K562 (cell line): ENCODE measurements at regions not wholly inside any gene's neighbourhood (a gene's known extent, or its start where the extent isn't known, plus 50 kb on each side); places are given as distances from the start of the nearest gene placed in this dataset.

Experiments used
- BACH1 ChIP-seq: fragments of 200-800 bp; sonication (Bioruptor generic); IDR thresholded peaks from 2 replicates; pipeline ENCODE4 v1.6.1; 2016; ENCODE audit warnings: missing genetic modification characterization, missing compliant biosample characterization
- BCOR ChIP-seq: fragments of 450-650 bp; IDR thresholded peaks from 2 replicates; pipeline ENCODE4 v1.6.1; 2016
- BRD9 ChIP-seq: fragments of 450-650 bp; IDR thresholded peaks from 2 replicates; pipeline ENCODE4 v1.6.1; 2018; ENCODE audit warnings: low read depth; ENCODE audit not compliant: partially characterized antibody
- CBFA2T3 ChIP-seq: fragments of 450-650 bp; IDR thresholded peaks from 2 replicates; pipeline ENCODE4 v1.6.1; 2017
- CBX2 ChIP-seq: fragments of 200-600 bp; sonication (generic); IDR thresholded peaks from one replicate; pipeline ENCODE4 v1.6.1; 2012; ENCODE audit warnings: mild to moderate bottlenecking, low read length, inconsistent platforms; ENCODE audit not compliant: insufficient read depth, poor library complexity, severe bottlenecking
- CSDE1 ChIP-seq, 2 experiments: fragments of 450-650 bp; IDR thresholded peaks; 2 replicates each; pipeline ENCODE4 v1.6.1; 2016; ENCODE audit warnings: mild to moderate bottlenecking in 1 of 2
- DPF2 ChIP-seq: fragments of 450-650 bp; IDR thresholded peaks from 2 replicates; pipeline ENCODE4 v1.6.1; 2016
- FOSL1 ChIP-seq: fragments of 200-800 bp; sonication (Bioruptor generic); conservative IDR thresholded peaks from 2 replicates; pipeline ENCODE4 v1.6.1; 2016; ENCODE audit warnings: missing genetic modification characterization, missing compliant biosample characterization
- GTF2E2 ChIP-seq: fragments of 200-800 bp; sonication (Bioruptor generic); IDR thresholded peaks from 2 replicates; pipeline ENCODE4 v1.6.1; 2016; ENCODE audit warnings: missing genetic modification characterization, missing compliant biosample characterization
- HCFC1 ChIP-seq: IDR thresholded peaks from 2 replicates; pipeline ENCODE4 v1.6.1; 2012; ENCODE audit warnings: low read depth, low read length, improper control_type of control experiment
- HDGF ChIP-seq: fragments of 450-650 bp; IDR thresholded peaks from 2 replicates; pipeline ENCODE4 v1.6.1; 2016
- HOXB6 ChIP-seq: fragments of 250-450 bp; sonication (Bioruptor Pico); IDR thresholded peaks from 2 replicates; pipeline ENCODE4 v1.5.1; 2022; ENCODE audit warnings: mild to moderate bottlenecking, borderline replicate concordance
- LEF1 ChIP-seq: fragments of 450-650 bp; IDR thresholded peaks from 2 replicates; pipeline ENCODE4 v1.6.1; 2016; ENCODE audit warnings: mild to moderate bottlenecking
- MECOM ChIP-seq: fragments of 250-450 bp; sonication (Bioruptor Pico); IDR thresholded peaks from 2 replicates; pipeline ENCODE4 v1.8.0; 2022; ENCODE audit warnings: inconsistent platforms
- MED1 ChIP-seq: sonication (generic); formaldehyde crosslinking; IDR thresholded peaks from 2 replicates; pipeline ENCODE4 v1.8.1; 2023; ENCODE audit warnings: missing genetic modification reagents, borderline replicate concordance
- MXI1 ChIP-seq: IDR thresholded peaks from 2 replicates; pipeline ENCODE4 v1.6.1; 2011; ENCODE audit warnings: low read depth, mild to moderate bottlenecking, improper control_type of control experiment, low read length
- PYGO2 ChIP-seq: fragments of 450-650 bp; IDR thresholded peaks from 2 replicates; pipeline ENCODE4 v1.6.1; 2016; ENCODE audit warnings: mild to moderate bottlenecking, missing genetic modification characterization, moderate library complexity, missing compliant biosample characterization
- RCOR1 ChIP-seq, 2 experiments: IDR thresholded peaks; 2 replicates each; pipeline ENCODE4 v1.6.1; 2012; ENCODE audit warnings: low read depth in 2 of 2, low read length in 2 of 2, borderline replicate concordance in 1 of 2, improper control_type of control experiment in 1 of 2
- TAF9B ChIP-seq: fragments of 450-650 bp; IDR thresholded peaks from 2 replicates; pipeline ENCODE4 v1.6.1; 2018; ENCODE audit warnings: mild to moderate bottlenecking; ENCODE audit not compliant: partially characterized antibody
- TBP ChIP-seq: optimal IDR thresholded peaks from 2 replicates; pipeline ENCODE3; 2011; ENCODE audit warnings: low read depth, low read length, improper control_type of control experiment
- ZKSCAN8 ChIP-seq: fragments of 200-800 bp; sonication (Bioruptor generic); IDR thresholded peaks from 2 replicates; pipeline ENCODE4 v1.6.1; 2016; ENCODE audit warnings: missing genetic modification characterization, missing compliant biosample characterization
- ZNF41 ChIP-seq: fragments of 250-450 bp; sonication (Bioruptor Pico); conservative IDR thresholded peaks from 2 replicates; pipeline ENCODE4 v1.4.0; 2020; ENCODE audit warnings: mild to moderate bottlenecking
- ZNF507 ChIP-seq: conservative IDR thresholded peaks from 2 replicates; pipeline ENCODE4 v1.6.1; 2017; ENCODE audit warnings: missing genetic modification characterization, missing compliant biosample characterization
- ZNF586 ChIP-seq: fragments of 450-650 bp; formaldehyde crosslinking; conservative IDR thresholded peaks from 2 replicates; pipeline ENCODE4 v1.4.0; 2020; ENCODE audit warnings: mild to moderate bottlenecking, moderate library complexity
- ZNF695 ChIP-seq: fragments of 450-650 bp; formaldehyde crosslinking; IDR thresholded peaks from 2 replicates; pipeline ENCODE4 v1.4.0; 2020; ENCODE audit warnings: mild to moderate bottlenecking, moderate library complexity
- TF ChIP-seq, protein P1 (sequence below): fragments of 250-450 bp; sonication (Bioruptor Pico); IDR thresholded peaks from 2 replicates; pipeline ENCODE4 v1.8.0; 2021; ENCODE audit warnings: moderate library complexity, mild to moderate bottlenecking, inconsistent platforms
- TF ChIP-seq, protein P2 (sequence below): fragments of 250-450 bp; sonication (Bioruptor Pico); IDR thresholded peaks from 2 replicates; pipeline ENCODE4 v1.5.0; 2020; ENCODE audit warnings: mild to moderate bottlenecking
- TF ChIP-seq, protein P3 (sequence below): fragments of 450-650 bp; formaldehyde crosslinking; IDR thresholded peaks from 2 replicates; pipeline ENCODE4 v1.4.0; 2022; ENCODE audit warnings: mild to moderate bottlenecking, moderate library complexity

DNA sequence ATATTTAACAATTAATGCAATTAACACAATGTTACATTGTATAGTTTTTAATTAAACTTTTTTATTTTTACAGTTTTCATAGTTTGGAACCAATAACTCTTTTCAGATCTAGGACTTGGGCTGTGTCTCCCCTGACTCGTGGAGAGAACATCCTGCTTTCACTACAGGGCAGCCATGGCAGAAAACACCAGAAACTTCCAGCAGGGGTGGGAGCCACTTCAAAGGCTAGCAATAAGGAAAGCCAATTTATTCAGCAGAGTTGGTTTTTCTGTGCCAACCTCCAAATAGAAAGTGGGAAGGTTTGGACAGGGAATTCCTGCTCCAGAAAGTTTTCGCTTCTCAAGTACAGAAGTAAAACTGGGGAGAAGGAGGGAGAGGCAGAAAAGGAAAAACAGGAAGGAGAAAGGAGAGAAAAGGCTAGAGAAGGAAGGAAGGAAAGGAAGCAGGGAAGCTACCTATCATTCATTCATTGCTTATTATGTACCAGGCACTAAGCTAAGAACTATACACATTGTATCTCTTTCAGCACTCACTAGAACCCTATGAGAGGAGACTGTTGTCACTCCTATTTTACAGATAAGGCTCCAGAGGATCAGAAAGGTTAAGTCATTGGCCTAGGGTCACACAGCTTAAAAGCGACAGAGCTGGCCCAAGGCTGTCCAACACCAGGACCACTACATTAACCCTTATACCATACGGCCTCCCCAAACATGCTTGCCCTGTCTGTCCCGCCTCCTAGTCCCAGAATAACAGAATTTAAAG is 54.8 kb upstream of the CREB3L1 start (continued):
- TF ChIP-seq BRD9 (peak; percentile 68), PYGO2 (tag) (no peak), HDGF (peak; percentile 70; the same call in 1 of the 2 replicates), HOXB6 (no peak), ZNF695 (CRISPR knock-in tag) (no peak), CBX2 (no peak), TBP (no peak), ZNF507 (no peak), HCFC1 (no peak), MECOM (CRISPR knock-in tag) (no peak), ZKSCAN8 (CRISPR knock-in tag) (no peak), ZNF41 (no peak), FOSL1 (tag) (no peak), GTF2E2 (tag) (no peak), MXI1 (no peak), BACH1 (no peak), TAF9B (peak; percentile 17), BCOR (peak; percentile 100), LEF1 (peak; percentile 36; the same call in 1 of the 2 replicates), CBFA2T3 (peak; percentile 22; the same call in 1 of the 2 replicates), RCOR1 (IDR thresholded peaks at IDR 0.05; ENCODE audit: borderline replicate concordance in 1 of 2, low read depth in 2 of 2, low read length in 2 of 2) (peak in 1 of 2 experiments; percentile 80; a peak in 2 of 4 replicates), CSDE1 (IDR thresholded peaks at IDR 0.05) (no peak), ZNF586 (no peak), DPF2 (peak; percentile 45), MED1 (CRISPR knock-in tag) (no peak)
- TF ChIP-seq, protein P1, sequence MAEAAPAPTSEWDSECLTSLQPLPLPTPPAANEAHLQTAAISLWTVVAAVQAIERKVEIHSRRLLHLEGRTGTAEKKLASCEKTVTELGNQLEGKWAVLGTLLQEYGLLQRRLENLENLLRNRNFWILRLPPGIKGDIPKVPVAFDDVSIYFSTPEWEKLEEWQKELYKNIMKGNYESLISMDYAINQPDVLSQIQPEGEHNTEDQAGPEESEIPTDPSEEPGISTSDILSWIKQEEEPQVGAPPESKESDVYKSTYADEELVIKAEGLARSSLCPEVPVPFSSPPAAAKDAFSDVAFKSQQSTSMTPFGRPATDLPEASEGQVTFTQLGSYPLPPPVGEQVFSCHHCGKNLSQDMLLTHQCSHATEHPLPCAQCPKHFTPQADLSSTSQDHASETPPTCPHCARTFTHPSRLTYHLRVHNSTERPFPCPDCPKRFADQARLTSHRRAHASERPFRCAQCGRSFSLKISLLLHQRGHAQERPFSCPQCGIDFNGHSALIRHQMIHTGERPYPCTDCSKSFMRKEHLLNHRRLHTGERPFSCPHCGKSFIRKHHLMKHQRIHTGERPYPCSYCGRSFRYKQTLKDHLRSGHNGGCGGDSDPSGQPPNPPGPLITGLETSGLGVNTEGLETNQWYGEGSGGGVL (CRISPR knock-in tag), result no peak
- TF ChIP-seq, protein P2, sequence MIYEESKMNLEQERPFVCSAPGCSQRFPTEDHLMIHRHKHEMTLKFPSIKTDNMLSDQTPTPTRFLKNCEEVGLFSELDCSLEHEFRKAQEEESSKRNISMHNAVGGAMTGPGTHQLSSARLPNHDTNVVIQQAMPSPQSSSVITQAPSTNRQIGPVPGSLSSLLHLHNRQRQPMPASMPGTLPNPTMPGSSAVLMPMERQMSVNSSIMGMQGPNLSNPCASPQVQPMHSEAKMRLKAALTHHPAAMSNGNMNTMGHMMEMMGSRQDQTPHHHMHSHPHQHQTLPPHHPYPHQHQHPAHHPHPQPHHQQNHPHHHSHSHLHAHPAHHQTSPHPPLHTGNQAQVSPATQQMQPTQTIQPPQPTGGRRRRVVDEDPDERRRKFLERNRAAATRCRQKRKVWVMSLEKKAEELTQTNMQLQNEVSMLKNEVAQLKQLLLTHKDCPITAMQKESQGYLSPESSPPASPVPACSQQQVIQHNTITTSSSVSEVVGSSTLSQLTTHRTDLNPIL (CRISPR knock-in tag), result no peak
- TF ChIP-seq, protein P3, sequence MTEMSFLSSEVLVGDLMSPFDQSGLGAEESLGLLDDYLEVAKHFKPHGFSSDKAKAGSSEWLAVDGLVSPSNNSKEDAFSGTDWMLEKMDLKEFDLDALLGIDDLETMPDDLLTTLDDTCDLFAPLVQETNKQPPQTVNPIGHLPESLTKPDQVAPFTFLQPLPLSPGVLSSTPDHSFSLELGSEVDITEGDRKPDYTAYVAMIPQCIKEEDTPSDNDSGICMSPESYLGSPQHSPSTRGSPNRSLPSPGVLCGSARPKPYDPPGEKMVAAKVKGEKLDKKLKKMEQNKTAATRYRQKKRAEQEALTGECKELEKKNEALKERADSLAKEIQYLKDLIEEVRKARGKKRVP (CRISPR knock-in tag), result no peak
